ENCODE measurements at regions not wholly inside any gene's neighbourhood (a gene's known extent, or its start where the extent isn't known, plus 50 kb on each side); places are given as distances from the start of the nearest gene placed in this dataset.

DNA sequence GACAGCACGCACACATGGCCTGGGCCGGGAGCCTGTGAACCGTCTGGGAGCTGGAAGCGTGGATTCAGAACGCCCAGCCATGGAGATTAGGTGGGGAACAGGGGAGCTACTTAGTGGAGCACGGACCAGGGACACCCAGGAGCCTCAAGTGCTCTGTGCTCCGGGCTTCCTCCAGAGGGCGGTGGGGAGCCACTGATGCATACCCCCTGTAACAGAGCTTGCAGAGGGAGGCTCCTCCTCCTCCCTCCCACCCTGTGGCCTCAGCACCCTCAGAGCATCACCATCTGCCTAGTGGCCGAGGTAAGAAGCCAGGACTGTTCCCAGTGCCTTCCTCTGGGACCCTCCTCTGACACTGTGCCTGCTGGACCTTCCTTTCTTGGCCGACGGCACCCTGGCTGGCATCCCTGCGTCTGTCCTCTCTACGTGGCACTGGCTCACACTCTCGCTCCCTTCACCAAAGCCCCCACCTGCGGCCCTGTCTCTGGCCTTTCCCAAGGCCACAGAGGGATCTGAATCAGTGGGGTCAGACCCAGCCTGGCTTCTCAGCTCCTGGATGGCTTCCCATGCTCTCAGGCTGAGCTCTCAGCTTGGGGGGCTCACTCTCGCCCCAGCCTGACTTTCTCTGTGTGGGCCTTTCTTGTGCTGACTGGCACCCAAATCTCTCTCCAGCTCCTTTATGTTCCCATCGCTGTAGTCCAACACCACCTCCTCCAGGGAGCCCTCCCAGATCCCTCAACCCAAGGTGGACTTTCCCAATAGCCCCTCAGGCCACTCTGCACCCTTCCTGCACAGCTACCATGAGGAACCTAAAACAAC, 780.9 kb downstream of the BRD1 start:
- TF ChIP-seq, protein P1, sequence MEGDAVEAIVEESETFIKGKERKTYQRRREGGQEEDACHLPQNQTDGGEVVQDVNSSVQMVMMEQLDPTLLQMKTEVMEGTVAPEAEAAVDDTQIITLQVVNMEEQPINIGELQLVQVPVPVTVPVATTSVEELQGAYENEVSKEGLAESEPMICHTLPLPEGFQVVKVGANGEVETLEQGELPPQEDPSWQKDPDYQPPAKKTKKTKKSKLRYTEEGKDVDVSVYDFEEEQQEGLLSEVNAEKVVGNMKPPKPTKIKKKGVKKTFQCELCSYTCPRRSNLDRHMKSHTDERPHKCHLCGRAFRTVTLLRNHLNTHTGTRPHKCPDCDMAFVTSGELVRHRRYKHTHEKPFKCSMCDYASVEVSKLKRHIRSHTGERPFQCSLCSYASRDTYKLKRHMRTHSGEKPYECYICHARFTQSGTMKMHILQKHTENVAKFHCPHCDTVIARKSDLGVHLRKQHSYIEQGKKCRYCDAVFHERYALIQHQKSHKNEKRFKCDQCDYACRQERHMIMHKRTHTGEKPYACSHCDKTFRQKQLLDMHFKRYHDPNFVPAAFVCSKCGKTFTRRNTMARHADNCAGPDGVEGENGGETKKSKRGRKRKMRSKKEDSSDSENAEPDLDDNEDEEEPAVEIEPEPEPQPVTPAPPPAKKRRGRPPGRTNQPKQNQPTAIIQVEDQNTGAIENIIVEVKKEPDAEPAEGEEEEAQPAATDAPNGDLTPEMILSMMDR (IDR thresholded peaks at IDR 0.05), result no peak
- DNase-seq (ENCODE audit: low spot score), result no peak
- ATAC-seq (ENCODE audit: low FRiP score), result no peak

DNA sequence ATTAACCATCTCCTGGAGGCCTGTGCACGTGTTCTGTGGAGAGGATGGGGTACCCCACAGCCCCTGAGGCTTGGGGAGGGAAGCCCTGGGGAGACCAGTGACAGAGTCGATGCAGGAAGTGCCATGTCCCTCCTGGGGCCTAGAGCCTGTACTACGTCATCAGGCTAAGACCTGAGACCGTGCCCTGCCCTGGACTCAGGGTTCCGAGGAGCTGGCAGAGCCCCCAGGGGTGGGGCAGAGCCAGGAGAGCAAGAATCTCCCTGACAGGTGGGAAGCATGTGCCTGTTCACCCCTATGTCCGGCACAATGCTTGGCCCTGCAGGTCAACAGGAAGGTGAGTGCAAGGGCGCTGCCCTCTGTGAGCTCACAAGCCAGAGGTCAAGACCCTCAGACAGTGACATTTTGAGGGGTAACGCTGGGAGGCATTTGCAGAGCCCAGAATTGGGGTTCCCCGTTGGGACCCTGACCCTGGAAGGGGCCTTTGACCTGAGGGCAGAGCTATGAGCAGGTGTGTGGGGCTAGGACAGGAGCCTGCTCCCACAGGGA, 781.6 kb downstream of the BRD1 start:
- ATAC-seq (ENCODE audit: low FRiP score) (no peak), DNase-seq (ENCODE audit: low spot score) (no peak)
- TF ChIP-seq, protein P1 (IDR thresholded peaks at IDR 0.05), result no peak

DNA sequence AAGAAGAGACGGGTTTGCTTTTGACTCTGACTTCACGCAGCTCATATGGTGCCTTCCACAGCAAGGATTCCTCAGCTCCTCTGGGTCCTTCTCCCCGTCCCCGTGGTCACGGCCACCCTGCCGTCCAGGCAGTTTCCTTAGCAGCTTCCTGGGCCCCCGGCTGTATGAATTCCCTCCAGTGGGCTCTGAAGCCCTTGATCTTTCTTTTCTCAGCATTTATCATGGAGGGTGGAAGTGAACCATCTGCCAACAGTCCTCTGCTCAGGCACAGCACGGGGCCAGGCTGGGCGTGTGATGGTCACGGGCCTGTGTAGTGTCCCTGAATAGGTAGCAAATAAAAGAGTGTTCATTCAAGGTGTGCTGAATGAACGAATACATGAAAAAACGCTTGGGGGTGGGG, 782.4 kb downstream of the BRD1 start:
- TF ChIP-seq, protein P1 (IDR thresholded peaks at IDR 0.05), result no peak
- DNase-seq (ENCODE audit: low spot score) (no peak), ATAC-seq (ENCODE audit: low FRiP score) (no peak)

DNA sequence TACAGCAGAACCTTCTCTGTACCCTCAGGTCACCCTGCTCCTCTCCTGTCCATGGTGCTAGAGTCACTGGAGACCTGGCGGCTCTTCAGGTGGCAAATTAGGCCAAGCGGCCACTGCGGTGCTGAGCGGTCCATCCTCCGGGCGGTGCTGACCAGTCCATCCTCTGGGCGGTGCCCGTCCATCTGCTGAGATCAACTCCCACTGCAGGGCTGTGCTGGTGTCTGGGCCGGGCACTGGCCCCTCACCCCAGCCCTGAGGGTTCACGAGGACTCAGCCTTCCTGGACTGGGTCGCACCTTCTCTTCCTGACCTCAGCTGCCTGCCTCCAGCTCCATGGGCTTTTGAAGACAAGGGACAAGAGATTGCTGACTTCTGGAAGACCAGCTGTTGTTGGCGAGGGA, 782.9 kb downstream of the BRD1 start:
- DNase-seq (ENCODE audit: low spot score), result no peak
- TF ChIP-seq, protein P1 (IDR thresholded peaks at IDR 0.05), result no peak

DNA sequence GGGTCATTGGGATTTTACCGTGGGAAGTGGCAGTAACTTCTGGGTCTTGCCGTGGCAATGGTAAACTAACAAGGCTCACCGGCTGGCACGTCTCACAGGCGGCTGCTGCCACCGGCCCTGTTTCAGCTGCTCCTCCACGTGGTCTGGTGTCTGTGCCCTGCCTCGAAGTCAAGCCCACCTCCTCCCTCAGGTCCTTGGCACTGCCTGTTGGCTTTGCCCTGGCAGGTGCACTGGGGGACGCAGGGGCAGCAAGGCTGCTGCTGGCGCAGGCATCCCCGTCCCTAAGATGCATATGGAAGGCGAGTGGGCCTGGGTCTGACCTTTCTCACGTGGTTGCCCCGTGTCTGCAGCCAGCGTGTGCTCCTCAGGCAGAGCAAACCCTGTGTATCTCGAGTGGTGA, 783.6 kb downstream of the BRD1 start:
- TF ChIP-seq, protein P1 (IDR thresholded peaks at IDR 0.05), result no peak
- DNase-seq (ENCODE audit: low spot score), result no peak
- no peak for ATAC-seq (ENCODE audit: low FRiP score)

More for the DNA sequence above, 782.9 kb downstream of the BRD1 start:
- no peak for ATAC-seq (ENCODE audit: low FRiP score)

DNA sequence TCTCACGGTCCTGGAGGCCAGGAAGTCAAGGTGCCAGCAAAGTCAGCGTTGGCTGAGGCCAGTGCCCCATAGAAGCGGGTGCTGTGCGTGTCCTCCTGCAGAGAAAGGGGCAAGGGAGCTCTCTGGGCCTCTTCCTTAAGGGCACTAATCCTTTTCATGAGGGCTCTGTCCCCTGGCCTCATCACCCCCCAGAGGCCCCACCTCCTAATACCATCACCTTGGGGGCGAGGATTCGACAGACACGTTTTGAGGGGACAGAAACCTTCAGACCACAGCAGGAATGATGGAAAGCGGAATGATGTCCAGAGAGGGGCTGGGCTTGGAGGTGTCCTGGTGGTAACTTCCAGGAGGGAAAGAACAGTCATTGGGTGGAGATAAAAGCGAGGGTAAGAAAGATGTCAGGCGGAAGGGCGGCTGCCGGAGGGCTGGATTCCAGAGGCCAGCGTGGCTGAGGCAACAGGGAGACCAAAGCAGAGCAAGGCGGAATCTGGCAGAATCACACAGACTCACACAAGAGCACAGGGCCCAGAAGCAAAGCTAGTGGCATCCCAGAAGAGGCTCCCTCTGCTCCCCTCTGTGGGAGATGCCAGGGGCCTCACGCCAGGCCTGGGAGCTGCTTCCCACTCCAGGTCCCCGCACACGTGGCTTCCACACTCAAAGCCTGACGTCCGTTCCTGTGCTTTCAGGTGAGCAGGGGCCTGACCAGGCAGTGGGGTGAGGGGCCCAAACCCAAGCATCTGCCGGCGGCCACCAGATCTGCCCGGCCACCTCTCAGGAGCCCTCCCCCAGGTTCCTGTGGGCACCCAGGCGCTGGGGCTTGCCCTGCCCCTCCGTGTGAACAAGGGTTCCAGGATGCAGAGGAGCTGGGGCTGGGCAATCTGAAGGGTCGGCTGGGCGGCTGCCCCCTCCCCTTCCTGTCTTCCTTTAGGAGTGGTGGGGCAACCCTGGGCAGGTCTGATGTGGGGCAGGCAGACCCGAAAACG, 784.5 kb downstream of the BRD1 start:
- no peak for ATAC-seq (ENCODE audit: low FRiP score)
- TF ChIP-seq, protein P1 (IDR thresholded peaks at IDR 0.05), result no peak
- DNase-seq (ENCODE audit: low spot score), result no peak

Measured in omental fat pad (tissue), 3 donors.